Liver (tissue), 3 donors: ENCODE measurements at regions not wholly inside any gene's neighbourhood (a gene's known extent, or its start where the extent isn't known, plus 50 kb on each side); places are given as distances from the start of the nearest gene placed in this dataset.
"Not testable (repeated sequence)": the region's sequence is repeated elsewhere in the genome, so short reads cannot be mapped to it uniquely, and the experiment has no call there.

Experiments
- EGR1 ChIP-seq, 2 donors: IDR thresholded peaks; 2 replicates each; pipeline ENCODE4 v1.6.1; 2016 to 2018; ENCODE audit warnings: antibody characterized with exemption in 2 of 2, low read depth in 2 of 2
- MAX ChIP-seq: IDR thresholded peaks from 2 replicates; pipeline ENCODE4 v1.6.1; 2016; ENCODE audit warnings: antibody characterized with exemption
- RXRA ChIP-seq, 2 donors: IDR thresholded peaks; 2 replicates each; pipeline ENCODE4 v1.6.1; 2017 to 2018; ENCODE audit warnings: antibody characterized with exemption in 2 of 2, mild to moderate bottlenecking in 1 of 2
- TAF1 ChIP-seq: conservative IDR thresholded peaks from 2 replicates; pipeline ENCODE4 v1.6.1; 2016; ENCODE audit warnings: antibody characterized with exemption, mild to moderate bottlenecking
- TF ChIP-seq, protein P1 (sequence below): fragments of 150-350 bp; IDR thresholded peaks from 2 replicates; pipeline ENCODE4 v1.5.1; 2017; ENCODE audit warnings: improper control_type of control experiment, low read depth, low read length; ENCODE audit not compliant: missing input control
- donor health status: healthy.
- donor health status: healthy.

GRCh38 chr9:2394087-2394741, 227.4 kb upstream of the VLDLR start:
- TF ChIP-seq, protein P1, sequence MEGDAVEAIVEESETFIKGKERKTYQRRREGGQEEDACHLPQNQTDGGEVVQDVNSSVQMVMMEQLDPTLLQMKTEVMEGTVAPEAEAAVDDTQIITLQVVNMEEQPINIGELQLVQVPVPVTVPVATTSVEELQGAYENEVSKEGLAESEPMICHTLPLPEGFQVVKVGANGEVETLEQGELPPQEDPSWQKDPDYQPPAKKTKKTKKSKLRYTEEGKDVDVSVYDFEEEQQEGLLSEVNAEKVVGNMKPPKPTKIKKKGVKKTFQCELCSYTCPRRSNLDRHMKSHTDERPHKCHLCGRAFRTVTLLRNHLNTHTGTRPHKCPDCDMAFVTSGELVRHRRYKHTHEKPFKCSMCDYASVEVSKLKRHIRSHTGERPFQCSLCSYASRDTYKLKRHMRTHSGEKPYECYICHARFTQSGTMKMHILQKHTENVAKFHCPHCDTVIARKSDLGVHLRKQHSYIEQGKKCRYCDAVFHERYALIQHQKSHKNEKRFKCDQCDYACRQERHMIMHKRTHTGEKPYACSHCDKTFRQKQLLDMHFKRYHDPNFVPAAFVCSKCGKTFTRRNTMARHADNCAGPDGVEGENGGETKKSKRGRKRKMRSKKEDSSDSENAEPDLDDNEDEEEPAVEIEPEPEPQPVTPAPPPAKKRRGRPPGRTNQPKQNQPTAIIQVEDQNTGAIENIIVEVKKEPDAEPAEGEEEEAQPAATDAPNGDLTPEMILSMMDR: not testable (repeated sequence)
- TF ChIP-seq EGR1 (IDR thresholded peaks at IDR 0.05; ENCODE audit: low read depth in 2 of 2); RXRA (IDR thresholded peaks at IDR 0.05); MAX; TAF1: not testable (repeated sequence)
